H9 (cell line): ENCODE measurements at regions not wholly inside any gene's neighbourhood (a gene's known extent, or its start where the extent isn't known, plus 50 kb on each side); places are given as distances from the start of the nearest gene placed in this dataset.
"Not testable (repeated sequence)": the region's sequence is repeated elsewhere in the genome, so short reads cannot be mapped to it uniquely, and the experiment has no call there.

Source experiments
- DNase-seq: peaks from one replicate; pipeline ENCODE4 v3.0.0-alpha.2; 2017
- H2AFZ ChIP-seq: one replicate; pipeline ENCODE4 v1.6.1; 2013; ENCODE audit warnings: mild to moderate bottlenecking, low read length, control low read depth, moderate library complexity
- H2AK5ac ChIP-seq: 2 replicates; pipeline ENCODE4 v1.6.1; 2013; ENCODE audit warnings: low read length, control low read depth, mixed read lengths; ENCODE audit not compliant: insufficient read length
- H2BK120ac ChIP-seq: one replicate; pipeline ENCODE4 v1.6.1; 2013; ENCODE audit warnings: low read depth, mild to moderate bottlenecking, low read length, control low read depth, inconsistent platforms; ENCODE audit not compliant: poor library complexity, severe bottlenecking
- H2BK12ac ChIP-seq: 2 replicates; pipeline ENCODE4 v1.6.1; 2013; ENCODE audit warnings: low read length, control low read depth, mixed read lengths, low read depth; ENCODE audit not compliant: insufficient read length
- H2BK15ac ChIP-seq: 2 replicates; pipeline ENCODE4 v1.6.1; 2013; ENCODE audit warnings: low read depth, low read length, control low read depth
- H2BK20ac ChIP-seq: one replicate; pipeline ENCODE4 v1.6.1; 2013; ENCODE audit warnings: low read depth, mild to moderate bottlenecking, low read length, control low read depth, inconsistent platforms; ENCODE audit not compliant: poor library complexity, severe bottlenecking
- H2BK5ac ChIP-seq: 2 replicates; pipeline ENCODE4 v1.6.1; 2013; ENCODE audit warnings: low read length, control low read depth, mixed read lengths; ENCODE audit not compliant: insufficient read length
- H3K14ac ChIP-seq: 2 replicates; pipeline ENCODE4 v1.6.1; 2013; ENCODE audit warnings: low read length, control low read depth; ENCODE audit not compliant: insufficient read depth
- H3K18ac ChIP-seq: 2 replicates; pipeline ENCODE4 v1.6.1; 2013; ENCODE audit warnings: low read depth, mild to moderate bottlenecking, mixed read lengths, low read length, control low read depth; ENCODE audit not compliant: insufficient read length
- H3K23ac ChIP-seq: 2 replicates; pipeline ENCODE4 v1.6.1; 2013; ENCODE audit warnings: low read length, control low read depth, mixed read lengths, low read depth; ENCODE audit not compliant: insufficient read length
- H3K23me2 ChIP-seq: 2 replicates; pipeline ENCODE4 v1.6.1; 2013; ENCODE audit warnings: low read depth, mild to moderate bottlenecking, mixed read lengths, low read length, control low read depth; ENCODE audit not compliant: insufficient read length, poor library complexity, severe bottlenecking
- H3K27ac ChIP-seq: 2 replicates; pipeline ENCODE4 v1.5.1; 2013; ENCODE audit warnings: low read length, control low read depth, mixed read lengths, low read depth; ENCODE audit not compliant: insufficient read length
- H3K27me3 ChIP-seq: 2 replicates; pipeline ENCODE4 v1.6.1; 2013; ENCODE audit warnings: low read length, control low read depth, inconsistent platforms; ENCODE audit not compliant: insufficient read depth
- H3K4ac ChIP-seq: 2 replicates; pipeline ENCODE4 v1.6.1; 2013; ENCODE audit warnings: low read depth, mild to moderate bottlenecking, control low read depth, inconsistent platforms, low read length, moderate library complexity
- H3K4me1 ChIP-seq: 2 replicates; pipeline ENCODE4 v1.6.1; 2013; ENCODE audit warnings: low read length, control low read depth, inconsistent platforms; ENCODE audit not compliant: insufficient read depth
- H3K4me2 ChIP-seq: 2 replicates; pipeline ENCODE4 v1.6.1; 2013; ENCODE audit warnings: low read length, control low read depth, mixed read lengths; ENCODE audit not compliant: insufficient read length, insufficient read depth
- H3K56ac ChIP-seq: 2 replicates; pipeline ENCODE4 v1.6.1; 2013; ENCODE audit warnings: low read depth, mild to moderate bottlenecking, mixed read lengths, low read length, control low read depth; ENCODE audit not compliant: insufficient read length
- H3K79me1 ChIP-seq: 2 replicates; pipeline ENCODE4 v1.6.1; 2013; ENCODE audit warnings: low read depth, mild to moderate bottlenecking, moderate library complexity, low read length, control low read depth, inconsistent platforms; ENCODE audit not compliant: insufficient read depth, poor library complexity, severe bottlenecking
- H3K79me2 ChIP-seq: 2 replicates; pipeline ENCODE4 v1.6.1; 2013; ENCODE audit warnings: low read length, control low read depth, inconsistent platforms; ENCODE audit not compliant: insufficient read depth
- H3K9ac ChIP-seq: 2 replicates; pipeline ENCODE4 v1.6.1; 2013; ENCODE audit warnings: low read length, control low read depth, mixed read lengths; ENCODE audit not compliant: insufficient read length; ENCODE audit errors: extremely low read depth
- H3K9me3 ChIP-seq: one replicate; pipeline ENCODE4 v1.6.1; 2013; ENCODE audit warnings: low read depth, low read length, inconsistent platforms; ENCODE audit not compliant: control insufficient read depth
- H3T11ph ChIP-seq: one replicate; pipeline ENCODE4 v1.6.1; 2013; ENCODE audit warnings: mild to moderate bottlenecking, low read length, control low read depth, inconsistent platforms
- H4K20me1 ChIP-seq: one replicate; pipeline ENCODE4 v1.6.1; 2013; ENCODE audit not compliant: control insufficient read depth, insufficient read length, insufficient read depth
- H4K5ac ChIP-seq: 2 replicates; pipeline ENCODE4 v1.6.1; 2013; ENCODE audit warnings: low read depth, mild to moderate bottlenecking, mixed read lengths, low read length, control low read depth; ENCODE audit not compliant: insufficient read length
- H4K8ac ChIP-seq: replicated peaks from 2 replicates; pipeline ENCODE4 v1.6.1; 2013; ENCODE audit warnings: low read length, control low read depth, mixed read lengths, low read depth; ENCODE audit not compliant: insufficient read length
- H4K91ac ChIP-seq: 2 replicates; pipeline ENCODE4 v1.6.1; 2013; ENCODE audit warnings: low read depth, mild to moderate bottlenecking, moderate library complexity, mixed read lengths, low read length, control low read depth; ENCODE audit not compliant: insufficient read length
- H3K27ac Mint-ChIP-seq, 3 experiments: 2 replicates in 2 of 3; 3 replicates in 1 of 3; pipeline ENCODE4 v1.8.0; 2020 to 2021; ENCODE audit warnings: mixed read lengths in 3 of 3, mild to moderate bottlenecking in 1 of 3, moderate library complexity in 1 of 3
- H3K27me3 Mint-ChIP-seq: 2 replicates; pipeline ENCODE4 v1.8.0; 2021; ENCODE audit warnings: low read depth, mild to moderate bottlenecking, moderate library complexity, mixed read lengths
- H3K36me3 Mint-ChIP-seq, 3 experiments: 2 replicates in 2 of 3; 3 replicates in 1 of 3; pipeline ENCODE4 v1.8.0; 2020 to 2021; ENCODE audit warnings: low read depth in 3 of 3, mixed read lengths in 3 of 3; ENCODE audit not compliant: insufficient read depth in 1 of 3
- H3K4me1 Mint-ChIP-seq, 2 experiments: 2 replicates each; pipeline ENCODE4 v1.8.0; 2020; ENCODE audit warnings: mixed read lengths in 2 of 2
- H3K4me3 Mint-ChIP-seq, 2 experiments: 2 replicates in 1 of 2; 3 replicates in 1 of 2; pipeline ENCODE4 v1.8.0; 2020 to 2021; ENCODE audit warnings: mild to moderate bottlenecking in 2 of 2, mixed read lengths in 2 of 2, moderate library complexity in 1 of 2
- H3K9me3 Mint-ChIP-seq, 2 experiments: 2 replicates in 1 of 2; 3 replicates in 1 of 2; pipeline ENCODE4 v1.8.0; 2020; ENCODE audit warnings: mild to moderate bottlenecking in 2 of 2, mixed read lengths in 2 of 2, moderate library complexity in 1 of 2
- CTCF ChIP-seq: fragments of 200-600 bp; sonication (generic); conservative IDR thresholded peaks from 3 replicates; pipeline ENCODE4 v1.8.0; 2021; ENCODE audit warnings: antibody characterized with exemption, mild to moderate bottlenecking
- WGBS: extraction: QIAGEN DNeasy Blood & Tissue Kit; methylation state at CpG from one replicate; pipeline ENCODE4 v1.1.7; 2013; ENCODE audit warnings: missing lambda C conversion rate, low lambda C conversion rate, mixed read lengths; ENCODE audit not compliant: insufficient read length; ENCODE audit errors: extremely low coverage; 5-methylcytosine and 5-hydroxymethylcytosine counted together

GRCh38 chr10:61195211-61195610 lies 251.2 kb upstream of the RHOBTB1 start:
- Histone ChIP-seq H2BK15ac (no peak overlapping the region), H3K18ac (no peak overlapping the region), H3K79me1 (no peaks in the 10 kb centered on the region), H2AFZ (no peak overlapping the region), H3K56ac (no peak overlapping the region), H3K23ac (no peak overlapping the region), H3K4me2 (no peak overlapping the region), H4K8ac (no peak overlapping the region), H4K91ac (no peak overlapping the region), H3K79me2 (no peaks in the 10 kb centered on the region), H3T11ph (no peak overlapping the region), H3K14ac (no peak overlapping the region), H3K4ac (no peak overlapping the region), H3K9ac (no peak overlapping the region), H2BK5ac (no peak overlapping the region), H3K4me1 (no peaks in the 10 kb centered on the region), H3K27ac (no peak overlapping the region), H2AK5ac (no peak overlapping the region), H3K9me3 (peaks cover 3% of the 10 kb centered on the region), H2BK12ac (no peak overlapping the region), H2BK20ac (no peak overlapping the region), H4K5ac (no peak overlapping the region), H2BK120ac (no peak overlapping the region), H3K27me3 (no peaks in the 10 kb centered on the region), H3K23me2 (no peaks in the 10 kb centered on the region), H4K20me1 (no peaks in the 10 kb centered on the region)
- H3K36me3 Mint-ChIP-seq = peaks cover 0 to 11% (median 10%) of the 10 kb centered on the region in 3 experiments; a peak in 4 of 7 replicates
- H3K27me3 Mint-ChIP-seq = peaks cover 2% of the 10 kb centered on the region; the same call in 1 of the 2 replicates
- no peak for DNase-seq
- H3K27ac Mint-ChIP-seq = no peak overlapping the region
- no peak for TF ChIP-seq CTCF
- no peaks in the 10 kb centered on the region for H3K4me1 Mint-ChIP-seq
- H3K4me3 Mint-ChIP-seq = no peak overlapping the region
- H3K9me3 Mint-ChIP-seq = peaks cover 9 to 23% of the 10 kb centered on the region in 2 experiments; a peak in 4 of 5 replicates

GRCh38 chr10:61192589-61192988 lies 248.6 kb upstream of the RHOBTB1 start:
- H2AK5ac ChIP-seq, H3K4me1 ChIP-seq, H3K9ac ChIP-seq, H3K4ac ChIP-seq, H3K4me2 ChIP-seq, H4K20me1 ChIP-seq, H2BK15ac ChIP-seq, H3K56ac ChIP-seq, H2BK20ac ChIP-seq, H3K27ac Mint-ChIP-seq, H3T11ph ChIP-seq, H3K79me2 ChIP-seq, DNase-seq, H2BK12ac ChIP-seq, H4K91ac ChIP-seq, H3K4me3 Mint-ChIP-seq, H2BK5ac ChIP-seq, H4K5ac ChIP-seq, H3K79me1 ChIP-seq, H3K9me3 ChIP-seq, H3K27me3 Mint-ChIP-seq, H3K18ac ChIP-seq, H3K27me3 ChIP-seq, H3K4me1 Mint-ChIP-seq, H3K23me2 ChIP-seq, H2BK120ac ChIP-seq, H4K8ac ChIP-seq, H3K14ac ChIP-seq, H2AFZ ChIP-seq, H3K23ac ChIP-seq, H3K27ac ChIP-seq: not testable (repeated sequence)
- Mint-ChIP-seq H3K9me3 (peaks cover 9 to 23% of the 10 kb centered on the region in 2 experiments; a peak in 4 of 5 replicates), H3K36me3 (peaks cover 0 to 11% (median 10%) of the 10 kb centered on the region in 3 experiments; a peak in 4 of 7 replicates)
- WGBS = no CpG with 5 or more reads among the region's 2 CpGs
